GF-D8 (cell line): ENCODE measurements at regions not wholly inside any gene's neighbourhood (a gene's known extent, or its start where the extent isn't known, plus 50 kb on each side); places are given as distances from the start of the nearest gene placed in this dataset.

ENCODE experiments used
- DNase-seq: peaks from one replicate; lab custom pipeline; 2025; lab: John Stamatoyannopoulos, UW

- DNase-seq, result no peak
Observed at GRCh38 chr6:164214066-164214465, 799.5 kb downstream of the QKI start.

GRCh38 chr6:164211254-164211653, 796.7 kb downstream of the QKI start:
- no peak for DNase-seq

- no peak for DNase-seq
Observed at GRCh38 chr6:164210783-164211182, 796.3 kb downstream of the QKI start.

GRCh38 chr6:164210323-164210722, 795.8 kb downstream of the QKI start:
- DNase-seq, result no peak

- no peak for DNase-seq
Observed at GRCh38 chr6:164208371-164208770, 793.9 kb downstream of the QKI start.

GRCh38 chr6:164206807-164207423, 792.4 kb downstream of the QKI start:
- DNase-seq, result no peak

- DNase-seq, result no peak
Observed at GRCh38 chr6:164200071-164200470, 785.6 kb downstream of the QKI start.

GRCh38 chr6:164195942-164196281, 781.4 kb downstream of the QKI start:
- DNase-seq, result no peak

GRCh38 chr6:164195278-164195941, 780.9 kb downstream of the QKI start:
- DNase-seq, result no peak

- no peak for DNase-seq
Observed at GRCh38 chr6:164188861-164189260, 774.3 kb downstream of the QKI start.

- no peak for DNase-seq
Observed at GRCh38 chr6:164185471-164185871, 771.0 kb downstream of the QKI start.

- no peak for DNase-seq
Observed at GRCh38 chr6:164184410-164184809, 769.9 kb downstream of the QKI start.

GRCh38 chr6:164183556-164184123, 769.1 kb downstream of the QKI start:
- DNase-seq, result no peak

- no peak for DNase-seq
Observed at GRCh38 chr6:164178679-164179332, 764.3 kb downstream of the QKI start.

GRCh38 chr6:164169355-164169754, 754.8 kb downstream of the QKI start:
- DNase-seq, result no peak

- no peak for DNase-seq
Observed at GRCh38 chr6:164168595-164168994, 754.1 kb downstream of the QKI start.

GRCh38 chr6:164167873-164168405, 753.4 kb downstream of the QKI start:
- DNase-seq, result no peak

- no peak for DNase-seq
Observed at GRCh38 chr6:164166996-164167395, 752.5 kb downstream of the QKI start.

GRCh38 chr6:164166515-164166914, 752.0 kb downstream of the QKI start:
- DNase-seq, result no peak

GRCh38 chr6:164164876-164165275, 750.4 kb downstream of the QKI start:
- DNase-seq, result no peak

GRCh38 chr6:164163239-164163638, 748.7 kb downstream of the QKI start:
- no peak for DNase-seq

- no peak for DNase-seq
Observed at GRCh38 chr6:164159061-164159460, 744.5 kb downstream of the QKI start.

- no peak for DNase-seq
Observed at GRCh38 chr6:164154588-164154987, 740.1 kb downstream of the QKI start.
